GM21737 (cell line): ENCODE measurements at regions not wholly inside any gene's neighbourhood (a gene's known extent, or its start where the extent isn't known, plus 50 kb on each side); places are given as distances from the start of the nearest gene placed in this dataset.

Experiments
- ATAC-seq: cut with Tn5 transposase; IDR thresholded peaks from one replicate; pipeline ENCODE4 v1.9.1; 2021; ENCODE audit warnings: mild to moderate bottlenecking, moderate library complexity; ENCODE audit not compliant: unreplicated experiment

- ATAC-seq, result no peak
Measured at GRCh38 chr1:175829845-175830244, 86.5 kb upstream of the TNR start.

- ATAC-seq, result no peak
Measured at GRCh38 chr1:175826705-175827104, 83.3 kb upstream of the TNR start.

GRCh38 chr1:175824079-175824478 is 80.7 kb upstream of the TNR start:
- ATAC-seq, result no peak

GRCh38 chr1:175823406-175823805 is 80.0 kb upstream of the TNR start:
- no peak for ATAC-seq

- ATAC-seq, result no peak
Measured at GRCh38 chr1:175822580-175822979, 79.2 kb upstream of the TNR start.

DNA sequence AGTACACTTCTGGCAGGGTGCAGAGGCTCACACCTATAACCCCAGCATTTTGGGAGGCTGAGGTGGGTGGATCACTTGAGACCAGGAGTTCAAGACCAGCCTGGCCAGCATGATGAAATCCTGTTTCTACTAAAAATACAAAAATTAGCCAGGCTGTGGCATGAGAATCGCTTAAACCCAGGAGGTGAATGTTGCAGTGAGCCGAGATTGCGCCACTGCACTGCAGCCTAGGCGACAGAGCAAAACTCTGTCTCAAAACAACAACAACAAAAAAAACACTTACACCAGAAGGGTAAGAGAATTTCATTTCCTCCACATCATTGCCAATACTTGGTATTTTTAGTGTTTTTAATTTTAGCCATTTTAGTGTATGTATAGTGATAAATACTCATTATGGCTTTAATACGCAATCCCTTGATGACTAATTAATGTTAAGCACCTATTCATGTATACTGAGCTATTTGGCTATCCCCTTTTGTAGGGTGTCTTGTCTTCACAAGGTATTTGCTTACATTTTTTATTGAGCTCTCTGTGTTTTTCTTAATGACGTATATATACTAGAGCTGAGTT is 77.1 kb upstream of the TNR start:
- no peak for ATAC-seq

DNA sequence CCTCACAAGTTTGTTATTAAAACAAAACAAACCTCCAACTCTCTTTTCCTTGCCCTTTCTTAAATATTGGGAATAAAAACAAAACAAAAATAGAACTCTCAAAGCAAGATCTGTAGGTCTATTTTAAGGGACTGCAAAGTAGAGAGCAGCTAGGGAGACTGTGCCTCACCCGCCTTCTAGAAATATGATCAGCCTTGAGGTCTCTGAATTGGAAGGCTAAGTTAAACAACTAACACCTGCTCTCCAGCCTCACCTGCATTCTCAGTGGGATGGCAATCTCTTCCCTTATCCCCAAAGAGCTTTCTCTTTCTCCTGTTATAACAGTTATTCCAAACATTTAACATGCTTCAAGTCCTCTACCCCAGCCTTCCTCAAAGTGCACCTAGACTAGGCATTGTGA is 75.5 kb upstream of the TNR start:
- no peak for ATAC-seq

GRCh38 chr1:175817445-175817844 is 74.0 kb upstream of the TNR start:
- ATAC-seq, result no peak

DNA sequence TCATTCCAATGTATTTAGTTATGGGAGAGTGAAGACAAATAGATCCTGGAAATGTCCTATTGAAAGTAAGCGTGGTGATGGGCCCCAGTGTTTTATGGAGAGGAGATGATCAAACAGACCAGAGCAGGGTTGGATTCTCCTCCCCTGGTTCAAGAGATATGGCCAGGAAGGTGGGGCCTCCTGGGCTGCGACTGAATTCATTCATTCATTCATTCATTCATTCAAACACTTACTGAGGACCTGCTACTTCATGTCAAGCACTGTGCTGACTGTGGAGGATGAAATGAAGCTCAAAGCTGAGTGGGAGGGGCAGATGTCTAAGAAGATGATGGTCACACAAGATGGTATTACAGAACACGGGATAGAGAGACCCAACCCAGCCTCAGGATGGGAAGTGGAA is 71.5 kb upstream of the TNR start:
- no peak for ATAC-seq

DNA sequence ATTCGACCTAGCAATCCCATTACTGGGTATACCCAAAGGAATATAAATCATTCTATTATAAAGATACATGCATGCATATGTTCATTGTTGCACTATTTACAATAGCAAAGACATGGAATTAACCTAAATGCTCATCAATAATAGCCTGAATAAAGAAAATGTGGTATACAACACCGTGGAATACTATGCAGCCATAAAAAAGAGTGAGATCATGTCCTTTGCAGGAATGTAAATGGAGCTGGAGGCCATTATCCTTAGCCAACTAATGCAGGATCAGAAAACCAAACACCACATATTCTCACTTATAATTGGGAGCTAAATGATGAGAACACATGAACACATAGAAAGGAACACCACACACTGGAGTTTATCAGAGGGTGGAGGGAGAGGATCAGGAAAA is 69.5 kb upstream of the TNR start:
- ATAC-seq, result no peak

- no peak for ATAC-seq
Measured at GRCh38 chr1:175810305-175810704, 66.9 kb upstream of the TNR start.

DNA sequence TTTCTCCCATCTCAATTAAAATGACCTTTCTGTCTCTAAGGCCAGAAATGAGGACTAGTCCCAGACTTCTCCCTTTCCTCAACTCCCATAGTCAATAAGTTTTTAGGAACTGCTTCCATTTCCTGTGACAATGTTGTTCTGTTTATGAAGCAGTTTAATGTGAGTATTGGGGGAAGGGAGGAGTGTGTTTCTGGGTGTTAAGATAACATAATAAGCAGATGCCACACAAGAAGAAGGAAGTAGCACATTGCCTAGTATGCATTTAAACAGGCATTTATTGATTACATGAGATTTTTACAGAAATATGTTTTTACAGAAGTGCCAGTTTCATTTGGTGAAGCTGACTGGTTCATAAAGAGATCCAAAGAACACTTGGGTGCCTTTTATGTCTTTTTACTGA is 65.6 kb upstream of the TNR start:
- no peak for ATAC-seq

- no peak for ATAC-seq
Measured at GRCh38 chr1:175808573-175808972, 65.2 kb upstream of the TNR start.

DNA sequence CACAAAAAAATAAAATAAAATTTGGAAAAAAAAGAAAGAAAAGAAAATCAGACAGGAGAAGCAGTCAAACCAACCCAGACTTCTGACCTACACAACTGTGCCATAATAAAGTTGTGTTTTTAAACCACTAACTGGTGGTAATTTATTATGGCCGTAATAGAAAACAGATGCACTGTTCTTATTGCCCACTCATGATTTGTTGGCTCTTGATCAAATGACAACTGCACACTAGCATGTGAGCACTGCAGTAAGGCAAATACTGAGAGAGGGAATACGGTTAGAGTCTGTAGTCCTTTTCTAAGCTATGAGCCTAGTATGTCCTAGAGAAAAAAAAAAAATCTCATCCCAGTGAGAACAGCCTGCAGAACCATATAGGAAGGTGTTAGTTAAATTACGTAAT is 61.2 kb upstream of the TNR start:
- ATAC-seq, result no peak

GRCh38 chr1:175803413-175803812 is 60.0 kb upstream of the TNR start:
- no peak for ATAC-seq

GRCh38 chr1:175802407-175803123 is 59.2 kb upstream of the TNR start:
- ATAC-seq, result no peak

GRCh38 chr1:175801979-175802378 is 58.6 kb upstream of the TNR start:
- no peak for ATAC-seq

DNA sequence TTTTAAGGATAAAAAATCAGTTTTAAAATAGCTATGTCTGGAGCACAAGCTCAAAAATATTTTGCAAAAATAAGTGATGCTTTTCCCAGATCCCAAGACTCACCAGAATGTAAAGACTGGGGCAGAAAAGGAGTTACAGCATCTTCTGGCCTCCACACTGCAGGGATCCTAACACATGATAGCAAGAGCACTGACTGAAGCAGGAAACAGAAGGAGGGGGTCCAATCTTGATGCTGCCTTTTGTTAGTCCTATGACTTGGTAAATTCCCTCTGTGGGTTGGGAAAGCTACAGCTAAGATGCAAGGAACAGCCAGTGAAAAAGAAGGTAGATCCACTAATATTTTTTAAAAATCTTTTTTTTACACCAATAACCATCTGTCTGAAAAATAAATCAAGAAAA is 54.2 kb upstream of the TNR start:
- no peak for ATAC-seq

- no peak for ATAC-seq
Measured at GRCh38 chr1:175794586-175794985, 51.2 kb upstream of the TNR start.

GRCh38 chr1:175793617-175794016 is 50.2 kb upstream of the TNR start:
- no peak for ATAC-seq
